ENCODE measurements at regions not wholly inside any gene's neighbourhood (a gene's known extent, or its start where the extent isn't known, plus 50 kb on each side); places are given as distances from the start of the nearest gene placed in this dataset.

DNA sequence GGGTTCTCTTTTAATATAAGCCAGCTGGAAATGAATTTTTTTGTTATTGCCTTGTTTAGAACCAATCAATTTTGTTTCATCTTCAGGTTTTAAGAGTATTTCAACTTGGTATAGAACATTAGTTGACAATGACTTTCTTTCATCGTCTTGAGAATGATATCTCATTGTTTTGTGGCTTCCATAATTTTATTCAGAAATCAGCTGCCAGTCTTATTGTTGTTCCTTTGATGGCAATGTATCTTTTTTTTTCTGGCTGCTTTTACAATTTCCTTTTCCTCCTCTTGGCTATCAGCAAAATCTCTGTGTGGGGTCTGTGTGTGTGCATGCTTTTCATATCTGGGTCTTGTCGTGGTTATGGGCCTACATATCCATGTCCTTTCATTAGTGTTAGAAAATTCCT is 1536.4 kb upstream of the TENM3 start:
- DNase-seq: no peak

- DNase-seq: no peak
Observed at GRCh38 chr4:180710628-180711337, 1532.4 kb upstream of the TENM3 start.

- DNase-seq: no peak
Observed at GRCh38 chr4:180717451-180718033, 1525.7 kb upstream of the TENM3 start.

GRCh38 chr4:180721356-180721755 is 1521.8 kb upstream of the TENM3 start:
- no peak for DNase-seq

DNA sequence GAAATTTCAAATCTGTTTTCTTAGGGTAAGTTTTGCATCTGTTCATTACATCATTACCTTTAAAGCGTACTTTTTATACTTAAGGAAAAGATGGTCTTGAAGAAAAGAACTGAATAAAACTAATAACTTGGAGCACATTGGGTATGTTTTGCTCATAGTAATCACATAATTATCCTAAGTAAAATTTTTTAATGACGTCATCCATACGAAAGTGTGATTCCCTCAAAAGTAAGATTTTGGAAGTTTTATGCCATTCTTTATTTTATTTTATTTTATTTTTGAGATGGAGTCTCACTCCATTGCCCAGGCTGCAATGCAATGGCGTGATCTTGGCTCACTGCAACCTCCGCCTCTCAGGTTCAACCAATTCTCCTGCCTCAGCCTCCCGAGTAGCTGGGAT is 1516.6 kb upstream of the TENM3 start:
- DNase-seq: no peak

DNA sequence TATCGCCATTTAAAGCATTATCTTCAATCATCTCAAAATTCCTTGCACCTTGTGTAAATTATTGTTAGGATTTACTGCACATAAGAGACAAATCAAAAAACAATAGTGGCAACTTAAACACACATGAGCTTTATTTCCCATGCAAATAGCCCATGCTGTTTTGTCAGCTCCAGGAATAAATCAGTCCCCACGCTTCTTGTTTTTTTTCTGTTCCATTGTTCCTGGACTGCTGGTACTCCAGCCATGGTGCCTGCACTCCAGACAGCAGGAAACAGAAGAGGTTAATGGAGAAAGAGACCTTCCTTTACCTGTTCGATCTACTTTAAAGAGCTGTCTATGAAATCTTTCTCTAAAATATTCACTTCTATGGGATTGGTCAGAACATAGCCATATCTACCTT is 1515.7 kb upstream of the TENM3 start:
- no peak for DNase-seq

GRCh38 chr4:180734753-180735432 is 1508.3 kb upstream of the TENM3 start:
- no peak for DNase-seq

DNA sequence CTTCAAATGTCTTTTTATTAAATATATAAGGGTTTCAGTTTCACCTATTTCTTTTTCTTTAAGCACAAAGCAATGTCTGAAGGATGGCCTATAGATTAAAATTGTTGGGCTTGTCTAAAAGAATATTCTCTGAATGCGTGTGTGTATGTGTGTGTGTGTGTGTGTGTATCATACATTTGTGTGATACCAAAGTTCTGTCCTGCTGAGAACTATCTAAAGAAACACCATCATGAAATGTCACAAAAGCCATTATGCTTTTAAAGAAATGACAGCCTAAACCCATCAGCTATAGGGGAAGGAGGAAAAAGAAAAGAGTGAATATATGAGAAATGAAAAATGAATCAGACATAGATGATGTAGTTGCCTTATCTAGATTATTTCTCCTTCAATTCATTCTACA is 1501.5 kb upstream of the TENM3 start:
- no peak for DNase-seq

GRCh38 chr4:180745019-180745418 is 1498.2 kb upstream of the TENM3 start:
- no peak for DNase-seq

DNA sequence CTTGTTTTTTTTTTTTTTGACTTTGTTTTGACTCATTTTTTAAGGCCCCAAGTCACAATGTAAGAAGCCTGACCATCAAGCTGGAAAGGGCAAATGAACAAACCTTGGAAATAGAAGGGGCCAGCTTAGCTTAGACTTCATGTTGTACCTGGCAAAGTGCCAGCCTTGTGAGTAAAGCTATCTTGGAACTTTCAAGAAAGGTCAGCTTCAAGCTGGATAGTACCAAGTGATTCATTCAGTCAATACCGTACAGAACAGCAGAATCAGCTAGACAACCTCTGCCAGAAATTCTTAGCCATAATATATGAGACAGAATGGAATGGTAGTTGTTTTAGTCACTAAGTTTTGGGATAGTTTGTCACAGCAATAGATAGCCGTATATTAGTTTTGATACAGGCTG is 1492.2 kb upstream of the TENM3 start:
- no peak for DNase-seq

GRCh38 chr4:180757927-180758326 is 1485.3 kb upstream of the TENM3 start:
- DNase-seq: no peak

DNA sequence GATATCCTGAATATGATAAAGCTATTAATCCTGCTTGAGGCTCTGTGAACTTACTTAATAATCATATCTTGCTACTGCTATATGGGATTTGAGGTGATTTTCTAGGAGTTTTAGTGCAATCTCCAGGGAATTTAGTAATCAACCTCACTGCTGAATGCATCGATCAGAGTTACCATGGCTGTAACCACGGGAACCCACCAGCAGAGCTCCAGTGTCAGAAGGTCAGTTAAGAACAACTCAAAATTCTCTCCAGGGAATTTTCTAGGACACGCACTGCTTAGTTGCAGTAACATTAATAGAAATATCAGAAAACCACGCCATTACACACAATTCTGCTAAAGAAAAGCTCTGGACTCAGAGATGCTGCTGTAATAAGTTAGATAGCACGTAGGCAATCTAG is 1477.2 kb upstream of the TENM3 start:
- DNase-seq: no peak

GRCh38 chr4:180766944-180767729 is 1476.1 kb upstream of the TENM3 start:
- DNase-seq: no peak

DNA sequence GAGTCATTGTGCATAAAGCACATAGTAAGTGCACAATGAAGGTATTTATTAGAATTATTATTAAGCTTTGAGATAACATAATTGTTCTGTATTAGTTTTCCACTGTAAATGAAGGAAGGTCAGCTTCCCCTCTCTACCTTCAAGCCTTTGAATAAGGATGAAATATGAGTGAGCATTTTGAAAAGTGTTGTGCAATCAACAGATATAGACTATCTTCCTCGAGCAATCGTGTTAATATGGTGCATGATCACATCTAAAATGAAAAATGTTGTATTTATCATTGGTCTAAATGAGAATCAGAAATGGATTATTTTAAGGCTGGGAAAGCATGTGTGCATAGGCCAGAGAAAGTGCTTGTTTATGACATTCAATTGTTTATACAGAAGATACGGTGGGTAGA is 1474.6 kb upstream of the TENM3 start:
- DNase-seq: no peak

- DNase-seq: no peak
Observed at GRCh38 chr4:180769791-180770190, 1473.4 kb upstream of the TENM3 start.

DNA sequence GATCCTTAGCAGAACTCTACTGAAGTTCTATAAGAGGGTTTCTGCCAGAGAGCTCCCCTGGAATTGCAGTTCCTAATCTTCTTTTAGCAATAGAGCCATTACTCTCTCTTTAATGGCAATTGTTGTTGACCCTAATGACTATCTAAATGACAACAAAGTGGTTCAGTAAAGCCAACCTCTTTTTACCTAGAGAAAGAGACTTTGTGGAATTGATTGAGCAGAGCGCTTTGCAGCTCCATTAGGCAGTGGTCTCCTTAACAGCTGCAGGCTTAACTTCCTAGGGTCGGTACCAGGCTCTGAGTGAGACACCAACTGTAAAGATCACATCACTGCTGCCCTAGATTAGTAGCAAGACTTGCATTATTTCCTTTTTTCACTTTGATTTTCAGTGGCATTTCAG is 1472.9 kb upstream of the TENM3 start:
- DNase-seq: no peak

DNA sequence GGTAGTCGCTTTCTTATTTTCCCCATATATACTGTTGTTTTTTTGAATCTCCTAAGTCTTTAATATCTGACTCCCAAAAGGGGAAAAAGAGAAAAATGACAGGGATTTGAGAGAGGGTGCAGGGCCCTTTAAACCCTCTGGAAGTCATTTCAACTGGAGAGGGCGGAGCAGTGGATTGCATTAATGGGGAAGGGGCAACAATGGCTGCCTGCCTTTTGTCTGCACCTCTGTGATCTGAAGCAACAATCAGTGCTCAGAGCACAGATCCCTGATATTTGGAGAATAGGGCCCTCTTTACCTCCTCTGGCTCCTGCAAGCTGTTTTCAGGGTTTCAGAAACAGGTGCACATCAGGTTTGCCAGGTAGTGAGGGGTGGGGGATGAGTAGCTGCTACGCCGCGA is 1458.3 kb upstream of the TENM3 start:
- DNase-seq: no peak

GRCh38 chr4:180788729-180789128 is 1454.5 kb upstream of the TENM3 start:
- no peak for DNase-seq

DNA sequence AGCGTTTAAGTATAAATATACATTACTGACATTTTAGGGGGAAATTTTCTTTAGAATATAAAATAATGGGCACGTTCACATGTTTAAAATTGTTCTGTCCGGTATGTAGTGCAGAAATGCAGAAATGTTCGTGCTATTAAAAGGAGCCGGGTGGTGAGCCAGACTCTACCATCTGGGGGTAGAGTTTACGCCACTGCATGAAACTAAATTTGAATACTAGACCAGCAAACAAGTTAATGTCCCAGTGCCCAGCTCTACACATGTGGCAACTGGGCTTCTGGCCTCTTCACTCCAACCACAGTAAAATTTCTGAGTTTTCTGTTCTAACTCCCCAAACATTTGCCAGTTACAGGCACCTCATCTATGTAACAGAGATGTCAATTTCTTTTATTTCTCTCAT is 1453.3 kb upstream of the TENM3 start:
- DNase-seq: no peak

DNA sequence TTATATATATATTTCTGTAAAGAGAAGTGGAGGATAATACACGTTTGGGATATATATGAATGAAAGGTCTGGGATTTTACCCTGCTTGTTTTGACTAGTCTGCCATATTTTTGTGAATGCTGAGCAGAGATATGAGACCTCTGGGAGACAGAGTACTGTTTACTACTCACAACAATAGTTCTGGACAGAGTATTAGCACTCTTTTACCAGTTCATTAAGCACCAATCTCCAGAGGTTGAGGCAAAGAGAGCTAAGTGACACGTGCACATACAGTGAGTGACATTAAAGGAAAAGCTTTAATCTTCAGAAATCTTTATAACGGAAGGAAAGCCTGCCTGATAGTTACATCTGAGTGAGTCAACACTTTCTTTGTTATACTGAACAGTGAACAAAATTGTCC is 1452.7 kb upstream of the TENM3 start:
- DNase-seq: no peak

DNA sequence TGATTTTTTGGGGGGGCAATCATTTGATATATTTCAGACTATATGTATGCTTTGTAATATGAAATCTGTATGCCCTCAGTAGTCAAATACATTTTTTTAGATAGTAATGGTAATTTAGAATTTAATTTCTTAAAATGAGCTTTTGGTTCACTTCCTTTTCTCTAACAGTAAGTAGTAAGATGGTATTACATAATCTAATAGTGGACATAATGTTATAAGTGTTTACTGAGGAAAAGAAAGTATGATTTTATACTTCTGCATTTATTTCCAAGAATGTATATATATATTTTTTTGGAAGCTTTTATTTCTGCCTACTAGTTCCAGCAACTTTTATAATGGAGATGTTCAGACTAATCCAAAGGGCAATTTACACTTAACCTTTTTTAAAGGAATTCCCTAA is 1450.7 kb upstream of the TENM3 start:
- DNase-seq: no peak

DNA sequence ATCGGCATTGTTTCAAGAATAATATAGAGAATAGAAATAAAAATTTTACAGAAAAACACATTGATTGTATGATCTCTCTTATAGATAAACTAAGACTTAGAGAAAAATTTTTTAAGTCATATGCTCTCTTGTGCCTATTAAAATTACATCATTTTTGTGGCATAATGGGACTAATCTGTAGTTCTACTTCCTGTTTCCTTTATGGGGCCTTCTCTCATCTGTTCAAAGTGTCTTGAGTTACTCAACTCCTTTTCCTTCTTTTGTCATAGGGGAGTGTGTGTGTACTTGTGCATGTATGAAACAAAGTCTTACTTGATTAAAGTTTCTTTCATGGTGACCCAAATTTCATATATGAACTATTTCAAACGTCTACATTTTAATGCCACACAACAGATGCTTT is 1448.9 kb upstream of the TENM3 start:
- no peak for DNase-seq

GRCh38 chr4:180798036-180798577 is 1445.1 kb upstream of the TENM3 start:
- no peak for DNase-seq
